HG03060 (cell line): ENCODE measurements at regions not wholly inside any gene's neighbourhood (a gene's known extent, or its start where the extent isn't known, plus 50 kb on each side); places are given as distances from the start of the nearest gene placed in this dataset.

Experiments
- ATAC-seq: cut with Tn5 transposase; IDR thresholded peaks from one replicate; pipeline ENCODE4 v1.9.1; 2021; ENCODE audit warnings: low read depth, moderate number of reproducible peaks; ENCODE audit not compliant: unreplicated experiment

GRCh38 chr18:45218436-45218835 lies 396.8 kb upstream of the SLC14A2 start:
- ATAC-seq, result no peak

GRCh38 chr18:45221363-45221762 lies 393.9 kb upstream of the SLC14A2 start:
- ATAC-seq, result no peak

DNA sequence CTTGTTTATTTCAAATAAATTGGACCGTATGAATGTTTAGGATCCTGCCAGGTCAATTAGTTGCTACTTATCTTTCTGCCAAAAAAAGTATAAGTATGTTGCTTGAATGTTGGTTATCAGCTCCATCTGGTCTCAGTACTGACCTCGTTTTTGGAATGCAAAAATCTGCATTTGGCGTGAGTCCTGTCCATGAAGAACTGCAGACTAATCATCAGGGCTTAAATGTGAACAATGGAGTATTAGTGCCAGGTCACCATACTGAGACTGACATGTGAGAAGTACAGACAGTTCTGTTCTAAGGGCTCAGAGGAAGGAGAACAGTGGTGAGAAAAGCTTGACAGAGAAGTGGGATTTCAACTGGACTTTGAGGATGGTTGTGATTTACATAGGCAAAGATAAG lies 393.1 kb upstream of the SLC14A2 start:
- ATAC-seq, result no peak

DNA sequence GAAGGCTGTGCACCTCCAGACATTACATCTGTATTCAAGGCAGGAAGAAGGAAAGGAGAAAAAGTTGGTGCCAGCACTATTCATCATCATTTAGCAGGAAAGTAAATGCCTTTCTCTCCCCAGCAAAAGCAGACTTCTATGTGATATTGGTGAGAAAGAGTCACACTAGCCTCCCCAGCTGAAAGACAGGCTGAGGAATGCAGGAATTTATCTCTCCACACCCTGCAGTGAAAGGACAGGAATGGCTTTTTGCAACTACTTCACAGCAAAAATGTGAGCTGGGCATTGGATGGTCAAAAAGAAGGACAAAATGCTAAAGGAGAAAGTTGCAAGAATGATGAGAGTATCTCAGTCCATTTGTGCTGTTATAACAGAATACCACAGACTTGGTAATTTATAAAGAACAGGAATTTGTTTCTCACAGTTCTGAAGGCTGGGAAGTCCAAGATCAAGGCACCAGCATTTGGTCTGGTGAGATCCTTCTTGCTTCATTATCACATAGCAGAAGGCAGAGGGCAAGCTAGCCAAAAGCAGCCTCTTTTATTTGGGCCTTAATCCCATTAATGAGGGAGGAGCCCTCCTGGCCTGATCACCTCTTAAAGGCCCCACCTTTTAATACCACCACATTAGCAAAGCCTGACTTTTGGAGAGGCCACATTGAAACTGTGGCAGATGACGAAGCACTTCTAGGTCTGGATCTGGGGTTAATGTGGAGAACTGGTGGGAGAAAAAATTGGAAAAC lies 388.1 kb upstream of the SLC14A2 start:
- no peak for ATAC-seq

- ATAC-seq, result no peak
Observed at GRCh38 chr18:45228796-45229388, 386.4 kb upstream of the SLC14A2 start.

DNA sequence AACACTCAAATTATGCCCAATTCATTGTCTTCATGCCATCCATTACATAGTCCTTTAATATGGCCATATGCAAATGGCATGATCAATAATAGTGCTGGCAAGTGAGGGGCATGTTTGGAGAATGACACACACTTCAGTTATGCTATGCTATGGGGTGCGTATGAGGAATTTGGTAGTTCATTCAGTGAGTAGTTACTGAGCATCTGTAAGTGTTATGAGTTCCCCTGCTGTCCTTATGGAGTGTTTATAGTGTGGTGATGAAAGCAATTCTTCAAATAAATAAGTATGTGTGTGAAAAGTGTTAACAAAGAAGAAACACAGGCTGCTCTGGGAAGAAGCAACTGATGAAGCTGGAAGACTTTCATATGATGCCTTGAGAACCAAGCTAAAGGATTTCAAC lies 383.7 kb upstream of the SLC14A2 start:
- no peak for ATAC-seq

DNA sequence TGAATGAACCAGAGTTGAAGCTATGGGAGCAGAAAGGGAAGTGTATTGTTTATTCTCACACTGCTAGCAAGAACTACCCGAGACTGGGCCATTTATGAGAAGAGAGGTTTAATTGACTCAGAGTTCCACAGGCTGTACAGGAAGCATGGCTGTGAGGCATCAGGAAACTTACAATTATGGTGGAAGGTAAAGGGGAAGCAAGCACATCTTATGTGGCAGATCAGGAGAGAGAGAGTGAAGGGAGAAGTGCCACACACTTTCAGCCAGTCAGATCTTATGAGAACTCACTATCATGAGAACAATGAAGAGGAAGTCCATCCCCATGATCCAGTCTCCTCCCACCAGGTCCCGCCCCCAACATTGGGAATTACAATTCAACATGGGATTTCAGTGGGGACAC lies 383.2 kb upstream of the SLC14A2 start:
- ATAC-seq, result no peak

DNA sequence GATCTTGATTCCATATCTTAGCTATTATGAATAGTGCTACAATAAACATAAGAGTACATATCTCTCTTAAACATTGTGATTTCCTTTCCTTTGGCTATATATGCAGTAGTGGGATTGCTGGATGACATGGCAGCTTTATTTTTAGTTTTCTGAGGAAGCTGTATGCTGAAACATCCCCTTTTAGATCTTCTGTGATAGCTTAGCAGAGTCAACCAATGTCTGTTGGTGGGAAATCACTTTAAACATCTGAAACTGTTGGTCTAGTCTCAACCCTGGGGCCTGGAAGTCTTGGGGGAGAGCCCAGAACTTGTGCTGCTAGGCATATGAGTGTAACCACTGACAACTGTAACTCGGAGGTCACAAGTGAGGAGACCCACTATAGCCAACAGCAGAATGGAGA lies 378.6 kb upstream of the SLC14A2 start:
- ATAC-seq, result no peak

DNA sequence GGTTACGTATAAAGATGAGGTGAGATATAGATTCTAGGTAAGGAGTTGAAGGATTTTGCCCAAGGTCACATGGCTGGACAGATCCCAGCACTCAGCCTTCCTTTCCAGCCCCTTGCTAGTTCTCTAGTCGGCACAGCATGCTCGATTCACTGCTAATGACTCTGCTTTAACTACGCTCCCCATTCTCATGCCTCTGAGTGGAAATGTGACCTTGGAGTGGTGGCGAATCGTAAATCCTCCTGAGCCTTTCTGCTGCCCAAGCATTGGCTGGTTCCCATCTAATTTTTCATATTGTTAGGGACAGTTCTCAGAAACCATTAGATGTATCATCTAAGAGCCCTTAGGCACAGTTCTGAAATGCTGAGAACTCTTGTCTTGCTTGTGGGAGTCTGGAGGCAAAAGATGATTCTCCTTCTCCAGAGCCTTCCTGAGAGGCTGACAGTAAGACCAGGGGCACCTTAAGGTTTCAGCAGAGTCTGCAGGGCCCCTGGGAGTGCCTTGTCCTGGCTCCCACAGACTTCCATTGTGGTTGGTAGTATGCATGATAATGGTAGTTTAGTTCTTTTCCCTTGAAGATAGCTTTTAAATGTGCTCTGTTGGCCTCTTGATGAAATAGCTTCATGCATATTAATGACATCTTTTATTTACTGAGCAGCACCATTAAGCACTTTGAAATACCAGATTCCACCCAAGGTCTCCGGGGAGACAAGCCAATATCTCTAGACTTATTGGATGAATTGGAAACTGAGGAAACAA lies 377.8 kb upstream of the SLC14A2 start:
- ATAC-seq, result no peak

GRCh38 chr18:45241271-45241670 lies 374.0 kb upstream of the SLC14A2 start:
- no peak for ATAC-seq

DNA sequence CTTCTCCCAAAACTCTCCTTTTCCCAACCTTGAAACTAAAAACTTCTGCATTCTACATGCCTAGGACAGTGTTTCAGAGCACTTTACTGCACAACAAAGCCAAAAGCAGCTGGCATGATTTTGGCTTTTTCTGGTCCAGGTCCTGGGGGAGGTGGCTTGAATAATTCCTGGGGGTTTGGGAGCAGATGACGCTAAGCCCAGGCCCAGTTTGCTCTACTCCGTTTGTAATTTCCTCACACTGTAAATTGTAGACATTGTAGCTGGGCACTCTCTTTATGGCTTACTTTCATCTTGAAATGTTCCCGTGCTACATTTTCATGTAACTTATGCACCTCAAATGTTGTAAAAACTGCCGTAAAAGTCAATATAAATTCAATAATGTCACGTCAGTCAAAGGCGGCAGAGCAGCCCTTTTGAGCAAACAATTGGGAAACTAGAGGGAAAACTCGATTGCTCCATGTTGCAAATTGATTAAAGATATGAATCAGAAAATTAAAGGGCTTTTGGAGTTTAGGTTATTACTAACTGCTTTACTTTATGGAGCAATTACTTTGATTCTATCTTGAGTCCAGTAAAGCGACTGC lies 373.2 kb upstream of the SLC14A2 start:
- no peak for ATAC-seq

DNA sequence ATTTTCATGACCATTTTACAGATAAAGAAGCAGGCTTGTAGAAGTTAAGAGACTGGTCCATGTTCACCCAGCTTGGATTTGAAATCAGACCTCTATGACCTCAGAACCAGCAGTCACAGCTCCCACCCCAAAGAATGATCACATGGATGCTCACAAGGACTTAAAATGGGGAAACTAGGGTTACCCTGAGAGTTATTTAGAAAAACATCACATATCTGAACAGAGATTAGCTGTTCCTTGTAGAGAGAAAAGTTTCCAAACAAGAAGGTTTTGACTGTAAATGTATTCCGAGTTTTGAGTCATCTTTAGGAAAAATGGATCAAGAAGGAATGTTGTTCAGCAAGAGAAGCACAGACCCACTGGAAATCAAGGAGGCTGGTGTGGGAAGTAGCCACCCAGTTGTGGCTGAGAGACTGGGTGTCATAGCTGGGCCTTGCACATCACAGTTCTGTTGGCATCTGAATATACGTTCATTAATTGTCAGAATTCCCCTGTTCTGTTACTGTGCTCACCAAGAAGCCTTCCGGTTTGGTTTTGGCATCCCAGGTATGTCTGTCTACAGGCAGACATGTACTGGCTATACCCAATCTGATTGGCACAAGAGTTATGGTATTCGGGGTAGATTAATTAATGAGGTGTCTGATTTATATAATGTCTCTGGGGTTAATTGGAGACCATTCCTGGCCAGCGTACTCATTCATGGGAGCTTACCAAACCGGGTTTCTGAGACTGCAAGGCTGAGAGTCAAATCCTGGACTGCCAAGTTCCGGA lies 371.8 kb upstream of the SLC14A2 start:
- no peak for ATAC-seq

- ATAC-seq, result no peak
Observed at GRCh38 chr18:45245091-45245511, 370.2 kb upstream of the SLC14A2 start.

GRCh38 chr18:45248240-45248903 lies 366.9 kb upstream of the SLC14A2 start:
- no peak for ATAC-seq

GRCh38 chr18:45249246-45249661 lies 366.0 kb upstream of the SLC14A2 start:
- no peak for ATAC-seq

DNA sequence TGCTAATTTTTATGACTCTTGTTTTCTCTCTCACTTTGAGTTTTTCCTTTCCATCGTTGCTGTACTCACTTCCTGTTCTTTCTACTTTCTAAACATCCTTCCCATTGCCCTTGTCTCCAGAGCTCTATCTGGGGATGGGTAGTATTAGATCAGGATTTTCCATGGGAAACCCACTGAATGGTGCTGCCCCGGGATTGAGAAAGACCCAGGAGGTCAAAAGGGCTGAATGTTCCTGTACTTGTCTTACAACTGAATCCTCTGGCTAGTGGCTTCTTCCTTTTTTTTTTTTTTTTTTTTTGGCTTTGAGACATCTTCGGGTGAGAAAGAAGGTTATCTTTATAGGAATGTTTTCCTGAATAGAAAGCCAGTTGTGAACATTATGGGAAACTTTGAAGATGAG lies 364.8 kb upstream of the SLC14A2 start:
- no peak for ATAC-seq

DNA sequence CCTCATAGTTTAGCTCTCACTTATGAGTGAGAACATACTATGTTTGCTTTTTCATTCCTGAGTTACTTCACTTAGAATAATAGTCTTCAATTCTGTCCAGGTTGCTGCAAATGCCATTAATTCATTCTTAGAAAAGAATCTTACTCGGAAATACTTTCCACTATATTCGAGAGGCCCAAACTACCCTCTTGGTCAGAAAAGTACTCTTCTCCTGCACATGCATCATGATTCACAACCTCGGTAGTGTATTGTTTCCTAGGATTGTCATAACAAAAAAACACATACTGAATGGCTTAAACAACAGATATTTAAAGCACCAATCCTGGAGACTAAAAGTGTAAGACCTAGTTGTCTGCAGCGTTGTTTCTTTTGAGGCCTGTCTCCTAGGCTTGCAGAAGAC lies 364.0 kb upstream of the SLC14A2 start:
- no peak for ATAC-seq

GRCh38 chr18:45252474-45252873 lies 362.8 kb upstream of the SLC14A2 start:
- ATAC-seq, result no peak

DNA sequence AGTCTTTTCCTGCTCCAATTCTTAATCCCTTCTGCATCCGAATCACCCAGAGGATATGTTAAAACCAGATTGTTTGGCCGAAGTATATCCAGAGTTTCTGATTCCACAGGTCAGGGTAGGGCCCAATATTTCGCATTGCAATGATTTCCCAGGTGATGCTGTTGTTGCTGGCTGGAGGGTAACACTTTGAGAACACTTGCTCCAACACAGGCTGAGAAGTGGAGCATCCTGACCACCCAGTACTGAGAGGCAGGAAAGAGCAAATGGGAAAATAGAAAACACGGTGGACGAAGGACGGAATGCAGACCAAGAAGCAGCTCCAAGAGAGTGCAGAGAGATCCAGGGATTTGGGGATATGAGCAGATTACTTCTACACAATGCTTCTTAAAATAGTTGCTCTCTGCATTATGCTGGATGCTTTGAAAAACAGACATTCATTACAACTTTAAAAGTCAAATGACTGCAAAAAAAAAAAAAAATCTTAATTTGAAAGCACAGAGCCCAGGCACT lies 362.2 kb upstream of the SLC14A2 start:
- ATAC-seq, result no peak
